NCI-H2196 treated with DMSO at 0.1 percent for 48 hours (cell line): ENCODE measurements at regions not wholly inside any gene's neighbourhood (a gene's known extent, or its start where the extent isn't known, plus 50 kb on each side); places are given as distances from the start of the nearest gene placed in this dataset.
"Not testable (repeated sequence)": the region's sequence is repeated elsewhere in the genome, so short reads cannot be mapped to it uniquely, and the experiment has no call there.

Experiments
- DNase-seq: peaks from one replicate; lab custom pipeline; 2025; ENCODE audit not compliant: unreplicated experiment; lab: John Stamatoyannopoulos, UW

GRCh38 chr5:154626876-154627557 lies 128.2 kb upstream of the LARP1 start:
- DNase-seq, result no peak

DNA sequence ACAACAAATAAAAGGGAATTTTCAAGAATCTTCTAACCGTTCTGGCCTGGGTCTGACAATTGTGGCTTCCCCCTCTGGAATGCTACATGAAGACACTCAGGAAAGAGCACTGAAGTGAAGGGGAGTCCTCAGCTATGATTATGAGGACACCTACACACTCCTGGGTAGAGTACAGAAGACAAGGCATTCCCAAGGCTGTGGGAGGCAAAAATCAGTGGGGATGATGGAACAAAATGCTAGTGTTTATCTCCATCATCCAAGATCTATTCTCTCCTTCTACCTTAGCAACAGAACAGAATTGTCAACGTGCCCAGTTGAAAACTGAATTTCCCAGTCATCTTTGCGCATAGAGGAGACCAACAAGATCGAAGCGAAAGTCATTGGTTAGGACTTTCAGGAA lies 130.1 kb upstream of the LARP1 start:
- DNase-seq, result no peak

DNA sequence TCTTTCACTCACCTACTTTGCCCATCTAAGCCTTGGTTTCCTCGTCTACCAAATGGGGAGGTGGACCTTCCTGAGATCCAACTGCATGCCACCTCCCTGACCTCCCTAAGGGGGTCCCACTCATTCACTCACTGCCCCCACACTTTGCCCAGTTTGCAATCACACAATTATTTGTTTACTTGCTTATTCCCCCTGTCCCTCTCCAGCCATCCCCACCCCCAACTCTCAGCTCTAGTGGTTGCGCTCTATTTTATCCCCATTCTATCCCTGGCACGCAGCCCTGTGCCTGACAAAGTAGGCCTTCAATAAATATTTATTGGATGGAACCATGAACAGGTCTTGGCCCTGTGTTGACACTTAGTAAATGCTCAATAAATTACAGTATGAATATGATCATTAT lies 130.8 kb upstream of the LARP1 start:
- no peak for DNase-seq

DNA sequence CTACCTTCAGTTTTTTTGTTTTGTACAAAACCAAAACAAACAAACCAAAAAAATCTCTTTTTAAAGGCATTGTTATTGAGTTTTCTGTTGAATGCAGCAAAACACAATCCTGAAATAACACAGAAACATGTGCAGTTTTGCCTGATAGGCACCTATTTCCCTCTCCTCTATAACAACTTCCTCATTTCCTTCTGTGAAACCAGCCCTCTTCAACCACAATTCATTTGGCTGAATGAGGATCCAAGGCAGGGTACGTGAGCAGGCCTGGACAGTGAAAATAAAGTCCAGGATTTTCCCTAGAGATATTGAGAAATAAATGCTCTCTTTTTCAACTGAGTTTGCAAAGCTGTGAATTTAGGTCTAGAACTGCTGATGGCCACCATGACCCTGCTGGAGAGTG lies 134.8 kb upstream of the LARP1 start:
- no peak for DNase-seq

DNA sequence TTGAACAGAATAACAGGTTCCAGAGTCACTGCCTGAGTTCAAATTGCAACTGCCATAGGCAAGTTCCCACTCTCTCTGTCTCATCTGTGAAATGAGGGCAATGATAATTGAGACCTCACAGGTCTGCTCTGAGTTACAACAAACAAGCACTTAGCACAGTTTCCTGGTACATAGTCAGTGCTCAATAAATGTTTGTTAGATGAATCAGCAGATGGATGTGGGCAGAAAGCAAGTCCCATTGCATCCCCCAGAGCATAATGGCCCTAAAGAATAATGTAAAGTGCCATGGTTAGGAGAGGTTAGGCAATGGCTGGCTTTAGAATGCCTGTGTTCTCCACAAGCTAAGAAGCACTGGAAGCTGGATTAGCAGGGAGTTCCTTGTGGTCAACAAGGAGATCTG lies 136.5 kb upstream of the LARP1 start:
- no peak for DNase-seq

- no peak for DNase-seq
These were observed 136.6 kb upstream of the HAND1 start for GRCh38 chr5:154614595-154614994.

- DNase-seq, result no peak
These were observed 136.1 kb upstream of the HAND1 start for GRCh38 chr5:154614125-154614524.

DNA sequence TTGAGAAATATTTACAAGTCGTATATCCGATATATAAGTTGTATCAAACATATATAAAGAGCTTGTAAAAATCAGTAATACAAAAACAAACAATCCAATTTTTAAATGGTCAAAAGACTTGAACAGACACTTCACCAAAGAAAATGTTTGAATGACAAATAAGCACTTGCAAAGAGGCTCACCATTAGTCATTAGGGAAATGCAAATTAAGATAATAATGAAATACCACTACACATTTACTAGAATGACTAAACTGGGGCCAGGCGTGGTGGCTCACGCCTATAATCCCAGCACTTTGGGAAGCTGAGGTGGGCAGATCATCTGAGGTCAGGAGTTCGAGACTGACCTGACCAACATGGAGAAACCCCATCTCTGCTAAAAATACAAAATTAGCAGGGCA lies 134.6 kb upstream of the HAND1 start:
- no peak for DNase-seq

- no peak for DNase-seq
These were observed 133.3 kb upstream of the HAND1 start for GRCh38 chr5:154611341-154611767.

DNA sequence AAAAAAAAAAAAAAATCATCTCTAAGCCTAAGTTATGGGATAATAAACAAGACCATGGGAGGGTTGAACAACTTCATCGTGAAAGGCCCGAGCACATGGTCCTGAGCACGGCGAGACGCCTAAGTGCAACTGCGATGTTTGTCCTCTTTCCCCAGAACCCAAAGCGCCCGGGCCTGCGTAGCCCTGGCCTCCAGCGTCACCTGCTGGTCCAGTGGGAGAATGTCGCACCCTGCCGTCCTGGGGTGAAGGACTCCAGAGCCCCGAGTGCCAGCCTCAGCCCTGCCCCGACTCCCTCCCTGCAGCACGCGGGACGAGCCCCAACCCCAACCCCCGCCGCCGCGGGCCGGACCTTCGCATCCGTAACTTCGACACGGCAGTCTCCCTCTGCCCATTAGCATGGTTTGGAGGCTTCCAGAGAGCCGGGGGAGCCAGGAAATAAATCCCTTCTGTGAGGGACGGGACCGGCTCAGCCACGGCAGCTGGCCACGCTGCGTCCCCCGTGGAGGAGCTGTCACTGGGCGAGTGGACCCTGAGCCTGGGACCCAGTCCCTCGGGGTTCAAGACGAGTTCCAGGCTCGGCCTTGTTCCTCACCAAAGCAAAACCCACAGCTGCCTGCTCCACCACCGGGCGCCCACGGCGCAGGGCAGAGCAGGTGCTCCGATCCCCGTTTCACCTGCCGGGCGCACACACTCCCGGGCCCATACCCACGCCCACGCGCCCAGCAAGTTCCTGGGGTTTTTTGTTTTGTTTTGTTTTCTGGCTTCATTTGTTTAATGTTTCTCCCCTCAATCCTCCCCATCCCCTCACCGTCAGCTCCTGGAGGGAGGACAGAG lies 132.5 kb upstream of the HAND1 start:
- DNase-seq, result peak; percentile 63

DNA sequence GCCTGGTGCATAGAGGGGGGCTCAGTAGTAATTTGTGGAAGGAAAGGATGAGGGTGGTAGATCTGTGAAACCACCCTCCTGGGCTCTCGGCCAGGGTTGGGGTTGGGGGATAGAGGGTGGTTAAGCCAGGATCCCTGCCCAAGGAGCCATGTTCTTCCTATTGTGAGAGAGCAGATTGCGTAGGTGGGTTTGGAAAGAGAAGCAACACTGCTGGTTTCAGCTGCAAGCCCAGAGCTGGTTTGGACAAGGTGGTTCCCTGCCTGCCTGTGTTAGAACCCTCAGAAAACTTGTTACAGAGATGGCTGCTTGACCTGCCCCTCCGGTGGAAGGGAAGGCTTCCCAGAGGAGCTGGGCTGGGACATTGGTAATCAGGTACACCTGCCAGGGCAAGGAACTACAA lies 131.2 kb upstream of the HAND1 start:
- no peak for DNase-seq

DNA sequence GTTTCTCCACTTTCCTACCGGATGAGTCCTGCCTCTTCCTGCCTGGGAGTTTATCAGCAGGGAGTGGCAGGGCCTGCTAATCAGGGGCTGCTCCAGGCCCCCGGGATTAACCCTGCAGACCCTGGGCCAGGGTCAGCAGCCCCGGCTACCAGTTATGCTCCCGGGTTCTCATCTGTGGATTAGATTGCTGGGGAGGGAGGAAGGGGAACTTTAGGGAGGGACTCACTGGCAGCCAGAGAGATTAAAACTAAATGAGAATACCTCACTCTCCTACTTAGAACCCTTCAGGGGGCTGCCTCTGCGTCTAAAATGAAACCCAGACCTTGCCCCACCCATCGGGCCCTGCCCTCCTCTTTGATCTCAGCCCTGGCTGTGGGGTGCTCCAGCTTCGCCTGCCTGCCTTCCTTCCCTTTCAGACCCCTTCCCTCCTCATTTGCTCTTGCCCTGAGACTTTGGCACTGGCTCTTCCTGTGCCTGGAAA lies 130.5 kb upstream of the HAND1 start:
- DNase-seq, result no peak

DNA sequence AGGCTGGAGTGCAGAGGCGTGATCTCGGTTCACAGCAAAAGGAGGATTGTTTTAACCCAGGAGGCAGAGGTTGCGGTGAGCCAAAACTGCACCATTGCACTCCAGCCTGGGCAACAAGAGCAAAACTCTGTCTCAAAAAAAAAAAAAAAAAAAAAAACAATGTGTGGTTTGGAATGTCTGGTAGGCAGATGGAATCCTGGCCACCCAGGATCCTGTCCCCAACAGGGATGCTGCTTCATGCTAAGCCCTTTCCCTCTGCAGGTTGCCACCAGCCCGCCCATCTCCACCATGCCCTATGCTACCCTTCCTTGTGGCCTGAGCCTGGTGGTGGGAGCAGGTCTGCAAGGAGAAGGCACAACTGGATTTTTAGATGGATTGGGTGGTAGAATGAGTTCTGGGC lies 129.7 kb upstream of the HAND1 start:
- DNase-seq, result no peak

DNA sequence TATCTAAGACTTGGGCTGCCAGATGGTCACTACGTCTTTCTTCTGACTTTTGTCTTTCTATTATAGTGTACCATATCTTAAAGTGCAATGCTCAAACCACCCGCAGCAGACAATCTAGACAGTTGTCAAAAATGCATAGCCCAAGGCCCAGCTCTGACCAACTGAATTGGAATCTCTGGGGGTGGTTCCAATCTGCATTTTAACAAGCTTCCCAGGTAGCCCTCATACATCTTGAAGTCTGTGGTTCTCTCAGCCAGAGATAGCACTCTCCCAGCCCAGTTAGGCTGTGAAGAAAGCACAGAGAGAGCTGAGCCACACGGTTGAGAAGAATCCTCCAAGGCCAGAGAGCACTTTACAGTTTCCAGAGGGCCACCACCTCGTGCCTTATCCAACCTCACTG lies 128.2 kb upstream of the HAND1 start:
- no peak for DNase-seq

- DNase-seq, result no peak
These were observed 126.1 kb upstream of the HAND1 start for GRCh38 chr5:154603953-154604679.

DNA sequence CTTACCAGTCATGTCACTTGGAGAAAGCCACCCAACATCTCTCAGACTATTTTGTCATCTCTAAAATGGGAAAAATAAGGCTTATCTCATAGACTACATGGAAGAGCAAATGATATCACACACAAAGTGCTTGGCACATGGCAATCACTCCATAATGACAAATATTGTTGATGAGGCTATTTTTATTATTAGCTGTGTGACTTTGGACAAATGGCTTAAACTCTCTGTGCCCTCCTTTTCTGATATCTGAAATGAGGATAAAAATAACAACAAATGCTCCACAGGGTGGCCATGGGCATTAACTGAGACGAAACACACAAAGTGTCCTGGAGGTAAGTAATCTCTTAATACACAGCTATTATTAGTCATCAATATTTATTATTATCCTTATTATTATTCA lies 125.5 kb upstream of the HAND1 start:
- no peak for DNase-seq

- DNase-seq, result no peak
These were observed 125.0 kb upstream of the HAND1 start for GRCh38 chr5:154603011-154603410.

GRCh38 chr5:154601014-154601413 lies 123.0 kb upstream of the HAND1 start:
- DNase-seq, result no peak

- DNase-seq, result no peak
These were observed 120.0 kb upstream of the HAND1 start for GRCh38 chr5:154598021-154598420.

- DNase-seq, result not testable (repeated sequence)
These were observed 118.8 kb upstream of the HAND1 start for GRCh38 chr5:154596844-154597243.

- DNase-seq, result no peak
These were observed 117.6 kb upstream of the HAND1 start for GRCh38 chr5:154595662-154596061.

DNA sequence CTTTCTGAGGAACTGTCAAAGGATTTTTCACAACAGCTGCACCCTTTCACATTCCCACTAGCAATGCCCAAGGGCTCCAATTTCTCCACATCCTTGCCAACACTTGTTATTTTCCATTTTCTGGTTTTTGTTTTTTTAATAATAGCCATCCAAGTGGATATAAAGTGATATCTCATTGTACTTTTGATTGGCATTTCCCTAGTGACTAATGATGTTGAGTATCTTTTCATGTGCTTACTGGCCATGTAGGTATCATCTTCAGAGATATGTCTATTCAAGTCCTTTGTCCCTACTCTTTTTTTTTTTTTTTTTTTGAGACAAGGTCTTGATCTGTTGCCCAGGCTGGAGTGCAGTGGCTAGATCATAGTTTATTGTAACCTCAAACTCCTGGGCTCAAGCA lies 115.8 kb upstream of the HAND1 start:
- DNase-seq, result no peak
